Smooth muscle cell (in vitro differentiated cells): ENCODE measurements at regions not wholly inside any gene's neighbourhood (a gene's known extent, or its start where the extent isn't known, plus 50 kb on each side); places are given as distances from the start of the nearest gene placed in this dataset.

Experiments
- DNase-seq: peaks from one replicate; lab custom pipeline; 2025; ENCODE audit not compliant: unreplicated experiment; lab: John Stamatoyannopoulos, UW
- H2AFZ ChIP-seq: fragments of 200-600 bp; sonication (generic); 2 replicates; pipeline ENCODE4 v1.6.0; 2016; ENCODE audit warnings: antibody characterized with exemption, low read depth, mild to moderate bottlenecking
- H3F3A ChIP-seq: fragments of 200-600 bp; sonication (generic); 2 replicates; pipeline ENCODE4 v1.6.0; 2017; ENCODE audit warnings: antibody characterized with exemption, low read depth
- H3K27ac ChIP-seq: fragments of 200-600 bp; sonication (generic); 2 replicates; pipeline ENCODE4 v1.5.1; 2016; ENCODE audit warnings: low read depth, mild to moderate bottlenecking
- H3K27me3 ChIP-seq: fragments of 200-600 bp; sonication (generic); 2 replicates; pipeline ENCODE4 v1.6.1; 2016; ENCODE audit warnings: low read depth, mild to moderate bottlenecking
- H3K36me3 ChIP-seq: fragments of 200-600 bp; sonication (generic); 2 replicates; pipeline ENCODE4 v1.5.1; 2016; ENCODE audit warnings: low read depth
- H3K4me1 ChIP-seq: fragments of 200-600 bp; sonication (generic); 2 replicates; pipeline ENCODE4 v1.5.1; 2016; ENCODE audit warnings: low read depth
- H3K4me2 ChIP-seq: fragments of 200-600 bp; sonication (generic); 2 replicates; pipeline ENCODE4 v1.6.0; 2016; ENCODE audit warnings: mild to moderate bottlenecking
- H3K4me3 ChIP-seq: fragments of 200-600 bp; sonication (generic); 2 replicates; pipeline ENCODE4 v1.5.1; 2016; ENCODE audit warnings: mild to moderate bottlenecking
- H3K79me2 ChIP-seq: fragments of 200-600 bp; sonication (generic); 2 replicates; pipeline ENCODE4 v1.6.0; 2016; ENCODE audit warnings: low read depth, mild to moderate bottlenecking
- H3K9ac ChIP-seq: fragments of 200-600 bp; sonication (generic); 2 replicates; pipeline ENCODE4 v1.6.0; 2016; ENCODE audit warnings: low read depth
- H3K9me3 ChIP-seq: fragments of 200-600 bp; sonication (generic); replicated peaks from 2 replicates; pipeline ENCODE4 v1.5.1; 2016; ENCODE audit warnings: low read depth
- H4K20me1 ChIP-seq: fragments of 200-600 bp; sonication (generic); 2 replicates; pipeline ENCODE4 v1.6.0; 2016; ENCODE audit warnings: low read depth
- WGBS: methylation state at CpG from one replicate; pipeline ENCODE4 v1.1.7; 2016; ENCODE audit warnings: low lambda C conversion rate; 5-methylcytosine and 5-hydroxymethylcytosine counted together
- TF ChIP-seq, protein P1 (sequence below): fragments of 200-600 bp; sonication (generic); IDR thresholded peaks from 2 replicates; pipeline ENCODE4 v1.5.1; 2017; ENCODE audit warnings: borderline replicate concordance, mild to moderate bottlenecking, antibody characterized with exemption; ENCODE audit not compliant: insufficient read depth, poor library complexity, severe bottlenecking

- no peak for DNase-seq
- no peak overlapping the region for H3K4me2 ChIP-seq
- H4K20me1 ChIP-seq = no peaks in the 10 kb centered on the region
- H3K36me3 ChIP-seq = no peaks in the 10 kb centered on the region
- no peaks in the 10 kb centered on the region for H3K9me3 ChIP-seq
- peaks cover 7% of the 10 kb centered on the region for H3F3A ChIP-seq
- H3K9ac ChIP-seq = no peak overlapping the region
- peaks cover 12% of the 10 kb centered on the region for H3K4me1 ChIP-seq
- no peak overlapping the region for H3K27ac ChIP-seq
- TF ChIP-seq, protein P1, sequence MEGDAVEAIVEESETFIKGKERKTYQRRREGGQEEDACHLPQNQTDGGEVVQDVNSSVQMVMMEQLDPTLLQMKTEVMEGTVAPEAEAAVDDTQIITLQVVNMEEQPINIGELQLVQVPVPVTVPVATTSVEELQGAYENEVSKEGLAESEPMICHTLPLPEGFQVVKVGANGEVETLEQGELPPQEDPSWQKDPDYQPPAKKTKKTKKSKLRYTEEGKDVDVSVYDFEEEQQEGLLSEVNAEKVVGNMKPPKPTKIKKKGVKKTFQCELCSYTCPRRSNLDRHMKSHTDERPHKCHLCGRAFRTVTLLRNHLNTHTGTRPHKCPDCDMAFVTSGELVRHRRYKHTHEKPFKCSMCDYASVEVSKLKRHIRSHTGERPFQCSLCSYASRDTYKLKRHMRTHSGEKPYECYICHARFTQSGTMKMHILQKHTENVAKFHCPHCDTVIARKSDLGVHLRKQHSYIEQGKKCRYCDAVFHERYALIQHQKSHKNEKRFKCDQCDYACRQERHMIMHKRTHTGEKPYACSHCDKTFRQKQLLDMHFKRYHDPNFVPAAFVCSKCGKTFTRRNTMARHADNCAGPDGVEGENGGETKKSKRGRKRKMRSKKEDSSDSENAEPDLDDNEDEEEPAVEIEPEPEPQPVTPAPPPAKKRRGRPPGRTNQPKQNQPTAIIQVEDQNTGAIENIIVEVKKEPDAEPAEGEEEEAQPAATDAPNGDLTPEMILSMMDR = no peak
- no peaks in the 10 kb centered on the region for H3K79me2 ChIP-seq
- WGBS = 95% methylated on average over 1 of the region's 1 CpG
- no peak overlapping the region for H3K4me3 ChIP-seq
- H2AFZ ChIP-seq = peak overlapping the region; percentile 89
- no peaks in the 10 kb centered on the region for H3K27me3 ChIP-seq
These were observed 112.6 kb upstream of the MTAP start for GRCh38 chr9:21689854-21690253.

- Histone ChIP-seq H3F3A (peaks cover 2% of the 10 kb centered on the region), H3K27ac (no peak overlapping the region), H3K36me3 (no peaks in the 10 kb centered on the region), H2AFZ (no peak overlapping the region), H3K9ac (no peak overlapping the region), H3K4me1 (peaks cover 6% of the 10 kb centered on the region), H3K4me3 (no peak overlapping the region), H3K27me3 (no peaks in the 10 kb centered on the region), H4K20me1 (no peaks in the 10 kb centered on the region), H3K4me2 (no peak overlapping the region), H3K79me2 (no peaks in the 10 kb centered on the region), H3K9me3 (no peaks in the 10 kb centered on the region)
- DNase-seq = no peak
- TF ChIP-seq, protein P1 = no peak
- WGBS = 74% methylated on average over 3 of the region's 3 CpGs
These were observed 111.9 kb upstream of the MTAP start for GRCh38 chr9:21690561-21690960.

- no peaks in the 10 kb centered on the region for H4K20me1 ChIP-seq
- no peaks in the 10 kb centered on the region for H3K36me3 ChIP-seq
- WGBS = 81% methylated on average over 6 of the region's 6 CpGs
- H3K27ac ChIP-seq = no peak overlapping the region
- H3F3A ChIP-seq = no peaks in the 10 kb centered on the region
- no peak for DNase-seq
- no peaks in the 10 kb centered on the region for H3K9me3 ChIP-seq
- H3K4me3 ChIP-seq = no peak overlapping the region
- no peak overlapping the region for H3K9ac ChIP-seq
- H2AFZ ChIP-seq = no peak overlapping the region
- TF ChIP-seq, protein P1 = no peak
- no peaks in the 10 kb centered on the region for H3K27me3 ChIP-seq
- H3K4me1 ChIP-seq = peaks cover 4% of the 10 kb centered on the region
- H3K4me2 ChIP-seq = no peak overlapping the region
- no peaks in the 10 kb centered on the region for H3K79me2 ChIP-seq
These were observed 110.0 kb upstream of the MTAP start for GRCh38 chr9:21692390-21692789.

GRCh38 chr9:21694424-21694823 is 108.0 kb upstream of the MTAP start:
- no peak overlapping the region for H3K4me2 ChIP-seq
- H3F3A ChIP-seq = no peaks in the 10 kb centered on the region
- TF ChIP-seq, protein P1 = no peak
- no peaks in the 10 kb centered on the region for H3K27me3 ChIP-seq
- H4K20me1 ChIP-seq = no peaks in the 10 kb centered on the region
- H3K4me3 ChIP-seq = no peak overlapping the region
- no peak for DNase-seq
- no peaks in the 10 kb centered on the region for H3K4me1 ChIP-seq
- WGBS = 87% methylated on average over 6 of the region's 6 CpGs
- H3K79me2 ChIP-seq = no peaks in the 10 kb centered on the region
- no peak overlapping the region for H3K9ac ChIP-seq
- H3K36me3 ChIP-seq = no peaks in the 10 kb centered on the region
- no peak overlapping the region for H2AFZ ChIP-seq
- H3K9me3 ChIP-seq = no peaks in the 10 kb centered on the region
- H3K27ac ChIP-seq = no peak overlapping the region
